Lung (tissue), 11 donors: ENCODE measurements at regions not wholly inside any gene's neighbourhood (a gene's known extent, or its start where the extent isn't known, plus 50 kb on each side); places are given as distances from the start of the nearest gene placed in this dataset.

Experiments
- ATAC-seq: fragments of 200-7000 bp; cut with Tn5 transposase; one replicate; pipeline ENCODE4 v1.9.1; 2020; ENCODE audit warnings: moderate number of reproducible peaks; ENCODE audit not compliant: insufficient read depth, low FRiP score
- DNase-seq, 3 donors: peaks; one replicate each; pipeline ENCODE4 v3.0.0-alpha.2; 2013 to 2017
- H3K27ac ChIP-seq, 2 donors: one replicate each; pipeline ENCODE4 v1.5.1; 2013; ENCODE audit warnings: mild to moderate bottlenecking in 2 of 2, moderate library complexity in 2 of 2, control low read depth in 1 of 2, inconsistent platforms in 1 of 2, low read depth in 1 of 2, low read length in 1 of 2
- H3K27me3 ChIP-seq, 3 donors: one replicate each; pipeline ENCODE4 v1.5.1; 2013; ENCODE audit warnings: low read length in 2 of 3; ENCODE audit not compliant: control insufficient read depth in 3 of 3, insufficient read depth in 3 of 3
- H3K36me3 ChIP-seq, 4 donors: one replicate each; pipeline ENCODE4 v1.5.1; 2013; ENCODE audit warnings: low read length in 4 of 4, mild to moderate bottlenecking in 1 of 4, moderate library complexity in 1 of 4; ENCODE audit not compliant: control insufficient read depth in 4 of 4, insufficient read depth in 4 of 4
- H3K4me1 ChIP-seq, 5 donors: one replicate each; pipeline ENCODE4 v1.5.1; 2013; ENCODE audit warnings: low read length in 5 of 5, mild to moderate bottlenecking in 2 of 5, moderate library complexity in 1 of 5; ENCODE audit not compliant: control insufficient read depth in 5 of 5, insufficient read depth in 5 of 5
- H3K4me3 ChIP-seq: one replicate; pipeline ENCODE4 v1.5.1; 2013; ENCODE audit warnings: mild to moderate bottlenecking, control low read depth, moderate library complexity
- H3K9ac ChIP-seq, 2 donors: one replicate each; pipeline ENCODE4 v1.5.1; 2013; ENCODE audit warnings: low read length in 2 of 2, control low read depth in 1 of 2; ENCODE audit not compliant: insufficient read depth in 1 of 2
- H3K9me3 ChIP-seq, 4 donors: one replicate each; pipeline ENCODE4 v1.5.1; 2013; ENCODE audit warnings: low read length in 3 of 4, mild to moderate bottlenecking in 1 of 4, moderate library complexity in 1 of 4; ENCODE audit not compliant: control insufficient read depth in 4 of 4, insufficient read depth in 3 of 4
- CTCF ChIP-seq: IDR thresholded peaks from 2 replicates; pipeline ENCODE4 v1.5.1; 2012; ENCODE audit warnings: mild to moderate bottlenecking; ENCODE audit errors: control extremely low read depth, extremely low read depth
- WGBS, 2 donors: extraction: QIAGEN DNeasy Blood & Tissue Kit; methylation state at CpG; one replicate each; pipeline ENCODE4 v1.1.7; 2013; 5-methylcytosine and 5-hydroxymethylcytosine counted together
- donor health status: control.
- donor health status: control.
- donor health status: Bipolar disorder and iron deficiency.
- donor health status: healthy.
- donor health status: DM: yes; HTN: yes; CAD: no.

- H3K9me3 ChIP-seq, result peaks cover 0 to 6% (median 0%) of the 10 kb centered on the region in 4 donors
- H3K9ac ChIP-seq, result no peak overlapping the region
- no peak for TF ChIP-seq CTCF
- ATAC-seq (peak; percentile 27), DNase-seq (no peak)
- 71 to 83% methylated on average over 1 of the region's 1 CpG for WGBS, 2 donors
- no peaks in the 10 kb centered on the region for H3K36me3 ChIP-seq
- H3K27ac ChIP-seq, result no peak overlapping the region
- H3K4me1 ChIP-seq, result no peaks in the 10 kb centered on the region
- H3K27me3 ChIP-seq, result no peaks in the 10 kb centered on the region
- H3K4me3 ChIP-seq, result no peak overlapping the region
Observed at GRCh38 chr4:72919937-72920336, 149.6 kb downstream of the COX18 start.

DNA sequence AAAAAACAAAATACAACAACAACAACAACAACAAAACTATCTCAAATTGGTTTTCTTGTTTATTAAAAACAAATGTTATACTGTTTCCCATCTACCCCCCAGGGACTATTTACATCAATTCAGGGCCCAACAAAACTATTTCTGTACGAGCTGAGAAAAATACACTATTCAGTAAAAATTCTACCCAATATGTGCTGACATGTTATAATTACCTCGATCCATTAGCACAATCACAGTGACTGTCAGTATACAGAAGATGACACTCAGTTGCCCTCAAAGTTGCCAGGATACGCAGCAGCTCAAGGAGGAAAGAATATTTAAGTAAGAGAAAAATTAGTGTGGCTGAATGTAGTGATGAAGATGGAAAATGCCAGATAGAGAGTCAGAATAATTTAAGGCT lies 150.1 kb downstream of the COX18 start:
- 83 to 90% methylated on average over 3 of the region's 3 CpGs for WGBS, 2 donors
- no peaks in the 10 kb centered on the region for H3K4me1 ChIP-seq
- no peaks in the 10 kb centered on the region for H3K27me3 ChIP-seq
- no peak overlapping the region for H3K4me3 ChIP-seq
- TF ChIP-seq CTCF, result no peak
- no peak for ATAC-seq
- no peak for DNase-seq
- peaks cover 0 to 3% (median 0%) of the 10 kb centered on the region in 4 donors for H3K9me3 ChIP-seq
- no peak overlapping the region for H3K27ac ChIP-seq
- no peaks in the 10 kb centered on the region for H3K36me3 ChIP-seq
- H3K9ac ChIP-seq, result no peak overlapping the region

- ATAC-seq (no peak), DNase-seq (no peak)
- H3K4me1 ChIP-seq, result no peaks in the 10 kb centered on the region
- 95 to 100% methylated on average over 1 of the region's 1 CpG for WGBS, 2 donors
- no peaks in the 10 kb centered on the region for H3K36me3 ChIP-seq
- no peak overlapping the region for H3K27ac ChIP-seq
- no peak overlapping the region for H3K4me3 ChIP-seq
- no peaks in the 10 kb centered on the region for H3K27me3 ChIP-seq
- TF ChIP-seq CTCF, result no peak
- no peaks in the 10 kb centered on the region for H3K9me3 ChIP-seq
- H3K9ac ChIP-seq, result no peak overlapping the region
Observed at GRCh38 chr4:72918362-72918761, 151.2 kb downstream of the COX18 start.

- Histone ChIP-seq H3K4me1 (no peaks in the 10 kb centered on the region), H3K9ac (no peak overlapping the region), H3K27me3 (no peaks in the 10 kb centered on the region), H3K4me3 (no peak overlapping the region), H3K27ac (no peak overlapping the region), H3K9me3 (no peaks in the 10 kb centered on the region), H3K36me3 (no peaks in the 10 kb centered on the region)
- TF ChIP-seq CTCF, result no peak
- no peak for DNase-seq
- ATAC-seq, result no peak
- WGBS, 2 donors, result 38 to 43% methylated on average over 5 of the region's 5 CpGs
Observed at GRCh38 chr4:72911316-72911715, 158.2 kb downstream of the COX18 start.
